Activated CD8-positive, alpha-beta T cell treated with anti-CD3 and anti-CD28 coated beads for 36 hours (primary cell): ENCODE measurements at regions not wholly inside any gene's neighbourhood (a gene's known extent, or its start where the extent isn't known, plus 50 kb on each side); places are given as distances from the start of the nearest gene placed in this dataset.

Source experiments
- ATAC-seq: fragments of 200-7000 bp; cut with Tn5 transposase; one replicate; pipeline ENCODE4 v1.10.0; 2021; ENCODE audit warnings: mild to moderate bottlenecking, moderate library complexity
- CTCF ChIA-PET: fragments of 350-600 bp; sonication (Branson Sonifier 250); formaldehyde crosslinking; loops from one replicate; lab custom pipeline; 2021; ENCODE audit warnings: antibody characterized with exemption; lab: Charles Lee
- POLR2A ChIA-PET: fragments of 350-600 bp; sonication (Branson Sonifier 250); formaldehyde crosslinking; loops from one replicate; lab custom pipeline; 2021; ENCODE audit warnings: antibody characterized with exemption; lab: Charles Lee
- DNase-seq: peaks from one replicate; pipeline ENCODE4 v3.0.0-alpha.2; 2020
- H3K27ac Mint-ChIP-seq: one replicate; pipeline ENCODE4 v1.8.0; 2021; ENCODE audit warnings: mild to moderate bottlenecking, mixed read lengths
- H3K27me3 Mint-ChIP-seq: one replicate; pipeline ENCODE4 v1.8.0; 2021; ENCODE audit warnings: mixed read lengths
- H3K36me3 Mint-ChIP-seq: one replicate; pipeline ENCODE4 v1.8.0; 2021; ENCODE audit warnings: low read depth, mixed read lengths
- H3K4me1 Mint-ChIP-seq: one replicate; pipeline ENCODE4 v1.8.0; 2021; ENCODE audit warnings: low read depth, mixed read lengths
- H3K4me3 Mint-ChIP-seq: one replicate; pipeline ENCODE4 v1.8.0; 2021; ENCODE audit warnings: mild to moderate bottlenecking, moderate library complexity, mixed read lengths
- H3K9me3 Mint-ChIP-seq: one replicate; pipeline ENCODE4 v1.8.0; 2021; ENCODE audit warnings: mixed read lengths
- intact Hi-C: fragments of 100-400 bp; cut with micrococcal nuclease; formaldehyde crosslinking; loops from one replicate; pipeline ENCODE4 v1.10.0; 2022
- TF ChIP-seq, protein P1 (sequence below): fragments of 200-600 bp; IDR thresholded peaks from one replicate; pipeline ENCODE4 v1.8.0; 2022; ENCODE audit warnings: antibody characterized with exemption, mild to moderate bottlenecking

DNA sequence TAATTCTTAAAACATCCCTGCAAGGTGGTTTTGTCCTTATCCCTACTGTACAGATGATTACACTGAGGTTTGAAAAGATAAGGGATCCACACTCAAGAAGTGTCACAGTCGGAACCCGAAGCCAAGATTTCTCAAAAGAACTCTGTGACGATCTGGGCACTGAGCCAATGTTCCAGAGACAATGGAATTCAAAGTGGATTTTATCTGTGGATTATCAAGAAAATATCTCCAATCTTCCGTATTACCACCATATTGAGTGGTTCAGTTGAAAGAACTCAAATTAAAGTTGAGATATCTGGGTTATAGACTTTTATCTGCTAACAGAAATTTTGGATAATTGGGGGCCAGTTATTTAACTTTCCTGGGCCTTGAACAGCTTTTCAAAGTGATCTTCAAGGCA, 100.0 kb upstream of the GRAMD1B start:
- Mint-ChIP-seq H3K4me3 (no peak overlapping the region), H3K27ac (no peak overlapping the region)
- POLR2A ChIA-PET = interaction anchor here (0.9 kb wide), 1 partner anchor 9 kb away, joined by 3 read pairs; no protein-coding TSS in a partner anchor

DNA sequence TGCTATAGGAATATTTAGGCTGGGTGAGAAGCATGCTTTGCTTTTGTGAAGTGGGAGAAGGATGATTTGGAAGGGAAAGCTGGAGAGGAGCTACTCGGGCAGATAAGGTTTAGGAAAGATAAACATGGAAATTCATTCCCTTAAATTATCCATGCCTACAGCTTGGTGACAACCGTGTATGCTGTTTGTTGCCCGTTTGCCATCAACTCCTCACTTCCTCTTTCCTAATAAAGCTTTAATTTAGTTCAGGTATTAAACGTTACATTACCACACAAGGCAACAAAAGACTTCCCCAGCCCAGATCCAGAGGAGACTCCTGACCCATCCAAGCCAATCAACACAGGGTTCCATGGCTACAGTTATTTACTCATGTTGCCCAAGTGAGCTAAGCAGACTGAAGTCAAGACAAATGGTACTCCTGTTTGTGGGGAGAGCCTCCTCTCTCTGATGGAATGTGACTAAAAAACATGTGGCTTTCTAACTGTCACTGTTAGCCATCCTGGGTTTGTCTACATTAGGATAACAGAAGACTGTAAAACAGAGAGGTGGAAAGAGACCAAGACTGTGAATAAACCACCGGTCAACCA, 101.7 kb upstream of the GRAMD1B start:
- ChIA-PET CTCF (no interaction called here), POLR2A (no interaction called here)
- Mint-ChIP-seq H3K27ac (no peak overlapping the region), H3K36me3 (no peaks in the 10 kb centered on the region), H3K4me3 (no peak overlapping the region), H3K27me3 (no peaks in the 10 kb centered on the region), H3K4me1 (no peaks in the 10 kb centered on the region), H3K9me3 (no peaks in the 10 kb centered on the region)
- ATAC-seq (no peak), DNase-seq (no peak)
- intact Hi-C loops = no loop called here
- TF ChIP-seq, protein P1, sequence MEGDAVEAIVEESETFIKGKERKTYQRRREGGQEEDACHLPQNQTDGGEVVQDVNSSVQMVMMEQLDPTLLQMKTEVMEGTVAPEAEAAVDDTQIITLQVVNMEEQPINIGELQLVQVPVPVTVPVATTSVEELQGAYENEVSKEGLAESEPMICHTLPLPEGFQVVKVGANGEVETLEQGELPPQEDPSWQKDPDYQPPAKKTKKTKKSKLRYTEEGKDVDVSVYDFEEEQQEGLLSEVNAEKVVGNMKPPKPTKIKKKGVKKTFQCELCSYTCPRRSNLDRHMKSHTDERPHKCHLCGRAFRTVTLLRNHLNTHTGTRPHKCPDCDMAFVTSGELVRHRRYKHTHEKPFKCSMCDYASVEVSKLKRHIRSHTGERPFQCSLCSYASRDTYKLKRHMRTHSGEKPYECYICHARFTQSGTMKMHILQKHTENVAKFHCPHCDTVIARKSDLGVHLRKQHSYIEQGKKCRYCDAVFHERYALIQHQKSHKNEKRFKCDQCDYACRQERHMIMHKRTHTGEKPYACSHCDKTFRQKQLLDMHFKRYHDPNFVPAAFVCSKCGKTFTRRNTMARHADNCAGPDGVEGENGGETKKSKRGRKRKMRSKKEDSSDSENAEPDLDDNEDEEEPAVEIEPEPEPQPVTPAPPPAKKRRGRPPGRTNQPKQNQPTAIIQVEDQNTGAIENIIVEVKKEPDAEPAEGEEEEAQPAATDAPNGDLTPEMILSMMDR = no peak

More for the DNA sequence above, 100.0 kb upstream of the GRAMD1B start:
- TF ChIP-seq, protein P1 = no peak
- no peaks in the 10 kb centered on the region for H3K4me1 Mint-ChIP-seq
- no peaks in the 10 kb centered on the region for H3K36me3 Mint-ChIP-seq
- intact Hi-C loops = no loop called here
- DNase-seq (no peak), ATAC-seq (no peak)
- peaks cover 2% of the 10 kb centered on the region for H3K27me3 Mint-ChIP-seq
- H3K9me3 Mint-ChIP-seq = no peaks in the 10 kb centered on the region
- CTCF ChIA-PET = no interaction called here

DNA sequence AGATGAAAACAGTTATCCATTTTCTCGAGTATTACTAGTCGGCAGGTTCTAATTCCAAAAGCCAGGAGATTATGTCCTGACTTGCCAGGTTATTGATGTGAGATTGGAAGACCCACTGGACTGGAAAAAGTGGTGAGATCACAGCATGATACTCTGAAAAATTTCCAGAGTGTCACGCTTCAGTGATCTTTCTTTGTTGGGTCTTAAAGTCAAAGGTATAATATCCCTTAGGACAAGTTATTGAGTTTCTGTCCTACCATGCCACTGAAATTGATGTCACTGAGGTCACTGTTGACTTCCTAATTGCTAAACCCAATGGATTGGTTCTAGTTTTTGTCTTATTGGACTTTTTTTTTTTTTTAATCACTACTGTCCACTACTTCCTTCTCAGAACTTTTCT, 104.5 kb upstream of the GRAMD1B start:
- no peak overlapping the region for H3K4me3 Mint-ChIP-seq
- H3K9me3 Mint-ChIP-seq = no peaks in the 10 kb centered on the region
- H3K4me1 Mint-ChIP-seq = no peaks in the 10 kb centered on the region
- ATAC-seq (no peak), DNase-seq (no peak)
- ChIA-PET CTCF (no interaction called here), POLR2A (interaction anchor here (0.7 kb wide), 1 partner anchor 34 kb away, joined by 3 read pairs; no protein-coding TSS in a partner anchor)
- TF ChIP-seq, protein P1 = no peak
- H3K36me3 Mint-ChIP-seq = no peaks in the 10 kb centered on the region
- intact Hi-C loops = no loop called here
- H3K27me3 Mint-ChIP-seq = peaks cover 2% of the 10 kb centered on the region
- no peak overlapping the region for H3K27ac Mint-ChIP-seq

DNA sequence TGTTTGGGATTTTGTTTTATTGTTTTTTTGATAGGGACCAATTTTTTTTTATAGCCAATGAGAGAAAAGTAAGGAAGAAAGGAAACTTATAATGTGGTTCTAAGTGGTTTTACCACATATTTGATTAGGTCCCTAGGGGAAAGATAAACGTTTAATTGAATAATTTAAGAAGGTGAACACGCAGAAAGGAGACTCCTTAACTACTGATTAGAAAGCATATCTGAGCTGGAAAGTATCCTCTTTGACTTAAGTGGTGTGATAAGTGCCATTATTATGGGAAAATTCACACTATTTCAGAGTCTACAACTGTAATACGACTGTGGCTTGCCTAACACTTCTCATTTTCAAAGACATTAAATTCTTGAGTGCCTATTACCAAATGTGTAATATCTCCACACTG, 106.5 kb upstream of the GRAMD1B start:
- no peak for ATAC-seq
- Mint-ChIP-seq H3K9me3 (no peaks in the 10 kb centered on the region), H3K4me1 (no peaks in the 10 kb centered on the region), H3K27ac (no peak overlapping the region), H3K36me3 (no peaks in the 10 kb centered on the region), H3K27me3 (peaks cover 8% of the 10 kb centered on the region), H3K4me3 (no peak overlapping the region)
- TF ChIP-seq, protein P1 = no peak
- intact Hi-C loops = no loop called here
- no peak for DNase-seq
- POLR2A ChIA-PET = no interaction called here
- CTCF ChIA-PET = interaction anchor here (1.6 kb wide), 1 partner anchor 34 kb away, joined by 3 read pairs; no protein-coding TSS in a partner anchor

DNA sequence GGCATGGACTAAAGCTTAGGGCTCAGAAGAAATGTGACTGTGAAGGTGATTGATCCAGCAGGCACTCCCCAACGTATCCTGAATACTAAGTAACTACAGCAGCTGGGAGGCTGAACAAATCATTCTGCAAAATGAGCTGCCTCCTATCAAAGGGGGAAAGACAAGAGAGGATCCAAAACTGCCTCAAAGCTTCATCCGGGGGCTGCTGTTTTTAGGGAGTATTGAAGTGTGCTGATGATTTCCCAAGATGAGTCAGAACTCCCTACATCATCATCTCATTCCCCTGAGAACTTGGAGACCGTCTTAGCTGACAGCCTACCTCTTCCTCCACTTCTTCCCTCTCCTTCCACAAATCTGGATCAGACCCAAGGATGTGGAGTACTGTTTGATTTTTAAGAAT, 108.4 kb upstream of the GRAMD1B start:
- H3K36me3 Mint-ChIP-seq = no peaks in the 10 kb centered on the region
- no peak for DNase-seq
- H3K9me3 Mint-ChIP-seq = no peaks in the 10 kb centered on the region
- TF ChIP-seq, protein P1 = no peak
- no peaks in the 10 kb centered on the region for H3K4me1 Mint-ChIP-seq
- H3K4me3 Mint-ChIP-seq = no peak overlapping the region
- POLR2A ChIA-PET = no interaction called here
- no peak overlapping the region for H3K27ac Mint-ChIP-seq
- CTCF ChIA-PET = interaction anchor here (1.4 kb wide), 1 partner anchor 60 kb away, joined by 3 read pairs; no protein-coding TSS in a partner anchor
- intact Hi-C loops = no loop called here
- ATAC-seq = no peak
- H3K27me3 Mint-ChIP-seq = peaks cover 12% of the 10 kb centered on the region
